Activated CD4-positive, alpha-beta T cell treated with anti-CD3 and anti-CD28 coated beads, Interleukin-2, amount 50 U/mL, for 1 hour (primary cell): ENCODE measurements at regions not wholly inside any gene's neighbourhood (a gene's known extent, or its start where the extent isn't known, plus 50 kb on each side); places are given as distances from the start of the nearest gene placed in this dataset.

Source experiments
- DNase-seq: peaks from one replicate; pipeline ENCODE4 v3.0.0-alpha.2; 2020

GRCh38 chr9:7287065-7287464 lies 512.5 kb downstream of the DMAC1 start:
- no peak for DNase-seq

- no peak for DNase-seq
These were observed 513.5 kb downstream of the DMAC1 start for GRCh38 chr9:7286101-7286500.

GRCh38 chr9:7285199-7285598 lies 514.4 kb downstream of the DMAC1 start:
- DNase-seq: no peak

- no peak for DNase-seq
These were observed 515.1 kb downstream of the DMAC1 start for GRCh38 chr9:7284517-7284916.

GRCh38 chr9:7284117-7284516 lies 515.5 kb downstream of the DMAC1 start:
- DNase-seq: no peak

GRCh38 chr9:7273575-7273974 lies 515.8 kb downstream of the KDM4C start:
- DNase-seq: no peak

- no peak for DNase-seq
These were observed 509.3 kb downstream of the KDM4C start for GRCh38 chr9:7266911-7267595.

- DNase-seq: no peak
These were observed 507.4 kb downstream of the KDM4C start for GRCh38 chr9:7265181-7265580.

GRCh38 chr9:7259544-7260241 lies 501.9 kb downstream of the KDM4C start:
- no peak for DNase-seq

GRCh38 chr9:7258688-7259396 lies 501.1 kb downstream of the KDM4C start:
- no peak for DNase-seq

- no peak for DNase-seq
These were observed 489.2 kb downstream of the KDM4C start for GRCh38 chr9:7246917-7247522.

GRCh38 chr9:7245976-7246580 lies 488.3 kb downstream of the KDM4C start:
- DNase-seq: no peak

- DNase-seq: no peak
These were observed 486.1 kb downstream of the KDM4C start for GRCh38 chr9:7243838-7244237.

GRCh38 chr9:7242126-7242525 lies 484.4 kb downstream of the KDM4C start:
- no peak for DNase-seq

GRCh38 chr9:7241694-7242093 lies 483.9 kb downstream of the KDM4C start:
- DNase-seq: no peak

GRCh38 chr9:7240569-7241311 lies 483.0 kb downstream of the KDM4C start:
- no peak for DNase-seq

- DNase-seq: no peak
These were observed 481.9 kb downstream of the KDM4C start for GRCh38 chr9:7239708-7240107.

GRCh38 chr9:7238247-7238637 lies 480.5 kb downstream of the KDM4C start:
- DNase-seq: no peak

- no peak for DNase-seq
These were observed 479.9 kb downstream of the KDM4C start for GRCh38 chr9:7237473-7238246.

GRCh38 chr9:7236186-7236585 lies 478.4 kb downstream of the KDM4C start:
- DNase-seq: no peak

- no peak for DNase-seq
These were observed 476.4 kb downstream of the KDM4C start for GRCh38 chr9:7234144-7234543.

- no peak for DNase-seq
These were observed 471.8 kb downstream of the KDM4C start for GRCh38 chr9:7229571-7229970.
